ENCODE measurements at regions not wholly inside any gene's neighbourhood (a gene's known extent, or its start where the extent isn't known, plus 50 kb on each side); places are given as distances from the start of the nearest gene placed in this dataset.

- DNase-seq: no peak
- intact Hi-C loops (cut with DNase I): no loop called here
Observed at GRCh38 chr2:19674051-19675002, 227.5 kb downstream of the TTC32 start.

DNA sequence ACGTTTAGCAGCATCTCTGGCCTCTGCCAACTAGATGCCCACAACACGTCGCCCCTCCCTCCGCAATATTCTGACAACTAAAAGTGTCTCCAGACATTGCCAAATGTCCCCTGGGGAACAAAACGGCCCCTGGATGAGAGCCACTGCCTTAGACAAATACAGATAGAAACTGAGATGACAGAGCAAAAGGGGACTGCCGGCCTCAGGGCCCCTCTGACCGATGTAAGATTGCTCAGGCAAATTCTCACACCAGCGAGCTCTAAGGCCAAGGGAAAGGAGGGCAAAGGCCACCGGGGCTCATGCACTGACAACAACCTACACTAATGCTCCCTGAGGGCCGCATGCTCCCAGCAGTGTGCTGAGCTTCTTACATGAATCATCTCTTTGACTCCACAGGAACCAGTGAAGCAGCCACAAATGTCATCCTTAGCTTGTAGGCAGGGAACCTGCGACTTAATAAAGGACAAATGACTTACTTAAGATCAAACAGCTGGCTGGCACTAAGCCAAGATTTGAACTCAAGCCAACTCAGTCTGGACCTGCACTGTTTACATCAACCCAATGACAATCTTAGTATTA lies 228.5 kb downstream of the TTC32 start:
- intact Hi-C loops (cut with DNase I): no loop called here
- DNase-seq: no peak

- intact Hi-C loops (cut with DNase I): no loop called here
- DNase-seq: no peak
Observed at GRCh38 chr2:19671916-19672315, 229.9 kb downstream of the TTC32 start.

DNA sequence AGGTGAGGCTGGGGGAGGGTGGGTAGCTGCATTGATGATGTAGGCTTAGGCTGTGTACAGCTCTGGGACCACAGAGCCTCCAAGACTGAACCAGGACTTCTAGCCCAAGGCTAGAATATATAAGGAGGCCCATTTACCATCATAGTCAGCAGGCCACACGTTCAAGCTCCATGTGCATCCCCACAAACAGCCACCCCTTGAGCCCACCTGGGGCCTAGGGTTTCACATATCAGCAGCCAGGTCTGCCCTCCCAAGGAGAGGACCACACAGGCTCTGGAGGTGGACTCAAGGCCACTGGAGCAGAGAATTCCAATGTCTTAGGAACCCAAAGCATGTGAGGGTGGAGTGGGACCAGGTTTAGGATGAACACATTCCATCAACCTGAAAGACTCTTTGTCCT lies 230.5 kb downstream of the TTC32 start:
- intact Hi-C loops (cut with DNase I): no loop called here
- DNase-seq: no peak

DNA sequence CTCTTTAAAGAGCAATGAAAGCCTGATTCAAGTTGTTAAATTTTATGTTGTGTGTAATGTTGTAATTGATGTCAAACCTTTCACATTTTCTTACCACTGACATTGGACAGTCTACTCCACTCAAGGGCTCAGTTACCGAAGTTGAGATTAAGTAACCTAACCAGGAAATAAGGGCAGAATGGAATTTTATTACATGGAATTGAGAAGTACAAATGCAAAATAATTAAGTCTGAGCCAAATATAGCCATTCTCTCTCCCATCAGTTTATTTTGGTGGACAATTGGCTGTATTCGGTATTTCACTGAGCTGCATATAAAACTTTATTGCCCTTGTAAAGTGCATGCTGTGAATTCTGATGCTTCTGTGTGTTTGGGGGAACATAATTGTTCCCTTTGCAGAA lies 231.5 kb downstream of the TTC32 start:
- DNase-seq: no peak
- intact Hi-C loops (cut with DNase I): no loop called here

- peak in 1 of 42 donors; percentile 28 for DNase-seq
- intact Hi-C loops (cut with DNase I): no loop called here
Observed at GRCh38 chr2:19669559-19669958, 232.2 kb downstream of the TTC32 start.

DNA sequence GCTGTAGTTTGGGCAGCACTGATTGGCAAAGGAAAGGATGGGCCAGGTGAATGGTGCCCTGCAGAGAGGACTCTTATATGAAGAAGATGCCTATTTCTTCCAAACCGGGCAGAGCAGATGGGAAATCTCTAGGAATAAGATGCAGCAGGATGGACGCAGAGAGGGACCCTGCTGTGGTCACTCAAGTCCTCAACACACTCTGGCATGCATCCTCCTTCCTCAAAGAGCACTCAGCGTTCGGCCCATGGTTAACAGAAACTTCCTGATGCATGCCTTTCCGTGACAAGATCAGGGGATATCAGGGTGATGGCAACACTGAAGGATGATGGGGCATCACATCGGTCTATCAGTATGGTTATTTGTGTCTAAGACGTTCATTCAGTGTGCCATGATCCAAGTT lies 232.7 kb downstream of the TTC32 start:
- no peak for DNase-seq
- intact Hi-C loops (cut with DNase I): no loop called here

DNA sequence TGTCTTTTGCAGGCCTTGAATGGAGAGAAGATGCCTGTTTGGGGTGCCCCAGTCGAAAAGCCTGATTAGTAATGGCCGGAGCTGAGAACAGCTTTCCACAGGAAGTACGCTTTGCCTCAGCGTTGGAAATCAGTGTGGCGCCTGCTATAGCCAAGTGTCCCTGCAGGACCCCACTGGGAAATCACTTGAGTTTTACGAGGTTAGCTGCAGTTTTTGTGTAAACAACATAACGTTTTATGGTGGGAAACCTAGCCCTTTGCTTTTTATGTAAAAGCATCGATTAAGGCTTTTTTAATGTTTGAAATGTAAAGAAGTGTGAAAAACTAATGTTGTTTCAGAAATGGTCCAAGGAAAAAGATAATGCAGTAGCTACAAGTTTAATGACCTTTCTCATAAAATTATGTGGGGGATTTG lies 234.2 kb downstream of the TTC32 start:
- no peak for DNase-seq
- intact Hi-C loops (cut with DNase I): no loop called here

- no peak for DNase-seq
- intact Hi-C loops (cut with DNase I): no loop called here
Observed at GRCh38 chr2:19667085-19667484, 234.7 kb downstream of the TTC32 start.

GRCh38 chr2:19664646-19665045 lies 237.1 kb downstream of the TTC32 start:
- intact Hi-C loops (cut with DNase I): no loop called here
- no peak for DNase-seq

- no peak for DNase-seq
- intact Hi-C loops (cut with DNase I): no loop called here
Observed at GRCh38 chr2:19659024-19659792, 242.6 kb downstream of the TTC32 start.

DNA sequence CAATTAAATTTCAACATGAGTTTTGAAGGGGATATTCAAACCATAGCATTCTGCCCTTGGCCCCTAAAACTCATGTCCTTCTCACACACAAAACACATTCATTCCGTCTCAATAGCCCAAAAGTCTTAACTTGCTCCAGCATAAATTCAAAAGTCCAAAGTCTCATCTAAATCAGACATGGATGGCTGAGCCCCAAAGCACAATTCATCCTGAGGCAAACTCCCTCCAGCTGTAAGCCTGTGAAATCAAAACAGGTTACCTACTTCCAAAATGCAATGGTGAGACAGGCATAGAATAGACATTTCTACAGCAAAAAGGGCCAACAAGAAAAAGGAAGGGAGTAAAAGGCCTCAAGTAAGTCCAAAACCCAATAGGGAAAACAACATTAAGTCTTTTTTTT lies 245.8 kb downstream of the TTC32 start:
- intact Hi-C loops (cut with DNase I): no loop called here
- peak in 1 of 42 donors; percentile 5 for DNase-seq

GRCh38 chr2:19654310-19655090 lies 247.3 kb downstream of the TTC32 start:
- intact Hi-C loops (cut with DNase I): no loop called here
- DNase-seq: peak in 1 of 42 donors; percentile 18

- no peak for DNase-seq
- intact Hi-C loops (cut with DNase I): no loop called here
Observed at GRCh38 chr2:19653509-19653908, 248.3 kb downstream of the TTC32 start.

GRCh38 chr2:19652811-19653210 lies 249.0 kb downstream of the TTC32 start:
- intact Hi-C loops (cut with DNase I): no loop called here
- DNase-seq: no peak

DNA sequence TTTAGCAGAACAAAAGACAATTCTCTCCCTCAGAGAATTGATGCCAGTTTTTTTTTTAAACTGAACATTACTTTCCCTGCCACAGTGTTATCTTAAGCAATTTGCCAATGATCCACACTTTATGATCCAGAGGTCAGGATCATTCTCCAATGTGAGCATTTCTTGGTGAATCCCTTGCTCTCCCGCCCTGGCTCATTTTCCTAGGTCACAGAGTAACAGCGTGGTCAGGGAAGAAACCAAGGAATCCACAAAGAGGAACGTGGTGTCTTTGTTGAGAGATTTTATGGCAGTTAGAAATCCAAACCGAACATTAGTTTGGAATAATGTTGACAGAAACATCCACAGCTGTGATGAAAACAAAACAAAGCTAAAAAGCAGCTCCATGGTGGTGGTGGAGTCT lies 250.3 kb downstream of the TTC32 start:
- intact Hi-C loops (cut with DNase I): no loop called here

GRCh38 chr2:19649785-19650380 lies 251.9 kb downstream of the TTC32 start:
- intact Hi-C loops (cut with DNase I): no loop called here

More for the DNA sequence above, 250.3 kb downstream of the TTC32 start:
- no peak for DNase-seq

DNA sequence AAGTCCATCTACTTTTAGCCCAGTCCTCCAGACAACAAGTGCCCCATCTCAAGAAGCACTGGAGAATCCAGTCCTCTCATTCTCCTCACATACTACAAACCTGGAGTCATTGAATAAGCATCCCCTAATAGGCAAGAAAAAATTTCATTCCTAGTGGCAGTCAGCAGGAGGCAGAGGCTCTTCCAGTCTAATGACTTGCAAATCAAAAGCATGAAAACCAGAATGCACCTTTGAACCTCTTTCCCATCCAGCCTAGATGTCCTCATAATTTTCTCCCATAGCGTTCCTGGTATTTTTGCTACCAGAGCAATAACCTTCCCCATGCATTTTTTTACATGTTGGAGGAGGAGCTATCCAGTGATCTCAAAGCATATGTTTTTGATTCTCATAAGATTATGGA lies 252.6 kb downstream of the TTC32 start:
- intact Hi-C loops (cut with DNase I): no loop called here
- DNase-seq: no peak

More at GRCh38 chr2:19649785-19650380, 251.9 kb downstream of the TTC32 start:
- DNase-seq: no peak

GRCh38 chr2:19648583-19648982 lies 253.2 kb downstream of the TTC32 start:
- intact Hi-C loops (cut with DNase I): no loop called here
- DNase-seq: no peak
